Endothelial cell (in vitro differentiated cells): ENCODE measurements at regions not wholly inside any gene's neighbourhood (a gene's known extent, or its start where the extent isn't known, plus 50 kb on each side); places are given as distances from the start of the nearest gene placed in this dataset.

ENCODE experiments used
- DNase-seq: peaks from one replicate; pipeline ENCODE4 v3.0.0; 2021; ENCODE audit warnings: low spot score
- H3K27ac Mint-ChIP-seq: one replicate; pipeline ENCODE4 v1.8.0; 2021; ENCODE audit warnings: mixed read lengths, inconsistent platforms; ENCODE audit not compliant: unreplicated experiment
- H3K27me3 Mint-ChIP-seq: one replicate; pipeline ENCODE4 v1.8.0; 2021; ENCODE audit warnings: mild to moderate bottlenecking, moderate library complexity, mixed read lengths, inconsistent platforms; ENCODE audit not compliant: unreplicated experiment
- H3K36me3 Mint-ChIP-seq: one replicate; pipeline ENCODE4 v1.8.0; 2021; ENCODE audit warnings: mild to moderate bottlenecking, low read depth, mixed read lengths, inconsistent platforms; ENCODE audit not compliant: unreplicated experiment
- H3K4me1 Mint-ChIP-seq: one replicate; pipeline ENCODE4 v1.8.0; 2021; ENCODE audit warnings: mild to moderate bottlenecking, mixed read lengths, inconsistent platforms; ENCODE audit not compliant: unreplicated experiment
- H3K4me3 Mint-ChIP-seq: one replicate; pipeline ENCODE4 v1.8.0; 2021; ENCODE audit warnings: mild to moderate bottlenecking, mixed read lengths, inconsistent platforms; ENCODE audit not compliant: unreplicated experiment
- H3K9me3 Mint-ChIP-seq: one replicate; pipeline ENCODE4 v1.8.0; 2021; ENCODE audit warnings: mixed read lengths, inconsistent platforms; ENCODE audit not compliant: unreplicated experiment
- CTCF ChIP-seq: fragments of 200-600 bp; sonication (generic); IDR thresholded peaks from one replicate; pipeline ENCODE4 v1.5.0; 2021; ENCODE audit warnings: antibody characterized with exemption; ENCODE audit not compliant: unreplicated experiment

- Mint-ChIP-seq H3K27me3 (no peaks in the 10 kb centered on the region), H3K36me3 (no peaks in the 10 kb centered on the region), H3K9me3 (no peaks in the 10 kb centered on the region), H3K27ac (no peak overlapping the region), H3K4me3 (no peak overlapping the region), H3K4me1 (no peaks in the 10 kb centered on the region)
- DNase-seq: no peak
- no peak for TF ChIP-seq CTCF
Observed at GRCh38 chr2:221198309-221198708, 373.8 kb downstream of the EPHA4 start.

- Mint-ChIP-seq H3K27me3 (no peaks in the 10 kb centered on the region), H3K9me3 (no peaks in the 10 kb centered on the region), H3K4me3 (no peak overlapping the region), H3K36me3 (no peaks in the 10 kb centered on the region), H3K27ac (no peak overlapping the region), H3K4me1 (no peaks in the 10 kb centered on the region)
- DNase-seq: no peak
- no peak for TF ChIP-seq CTCF
Observed at GRCh38 chr2:221200184-221200839, 371.8 kb downstream of the EPHA4 start.

GRCh38 chr2:221202431-221202830, 369.7 kb downstream of the EPHA4 start:
- no peaks in the 10 kb centered on the region for H3K4me1 Mint-ChIP-seq
- H3K36me3 Mint-ChIP-seq: no peaks in the 10 kb centered on the region
- no peaks in the 10 kb centered on the region for H3K9me3 Mint-ChIP-seq
- DNase-seq: no peak
- no peak for TF ChIP-seq CTCF
- no peaks in the 10 kb centered on the region for H3K27me3 Mint-ChIP-seq
- no peak overlapping the region for H3K4me3 Mint-ChIP-seq
- no peak overlapping the region for H3K27ac Mint-ChIP-seq

DNA sequence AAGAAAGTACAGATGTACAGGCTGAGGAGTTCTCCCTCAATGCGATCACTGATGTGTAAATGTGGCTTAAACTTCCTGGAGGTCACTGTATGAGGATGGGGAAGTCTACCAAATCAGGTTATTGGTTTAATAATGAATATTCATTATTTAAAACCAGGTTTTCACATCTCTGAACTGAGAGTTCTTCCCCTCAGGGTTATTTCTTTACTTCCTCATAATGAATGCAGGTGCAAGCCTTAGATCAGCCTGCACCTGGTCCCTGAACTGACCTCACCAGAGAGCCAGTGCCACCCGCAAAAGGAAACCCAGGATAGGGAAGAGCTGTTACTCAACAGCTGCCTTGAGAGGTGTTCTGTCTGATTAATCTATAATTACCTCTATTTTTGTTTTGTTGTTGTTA, 369.0 kb downstream of the EPHA4 start:
- DNase-seq: no peak
- H3K27me3 Mint-ChIP-seq: no peaks in the 10 kb centered on the region
- no peaks in the 10 kb centered on the region for H3K4me1 Mint-ChIP-seq
- H3K9me3 Mint-ChIP-seq: no peaks in the 10 kb centered on the region
- no peak for TF ChIP-seq CTCF
- H3K27ac Mint-ChIP-seq: no peak overlapping the region
- H3K4me3 Mint-ChIP-seq: no peak overlapping the region
- no peaks in the 10 kb centered on the region for H3K36me3 Mint-ChIP-seq

DNA sequence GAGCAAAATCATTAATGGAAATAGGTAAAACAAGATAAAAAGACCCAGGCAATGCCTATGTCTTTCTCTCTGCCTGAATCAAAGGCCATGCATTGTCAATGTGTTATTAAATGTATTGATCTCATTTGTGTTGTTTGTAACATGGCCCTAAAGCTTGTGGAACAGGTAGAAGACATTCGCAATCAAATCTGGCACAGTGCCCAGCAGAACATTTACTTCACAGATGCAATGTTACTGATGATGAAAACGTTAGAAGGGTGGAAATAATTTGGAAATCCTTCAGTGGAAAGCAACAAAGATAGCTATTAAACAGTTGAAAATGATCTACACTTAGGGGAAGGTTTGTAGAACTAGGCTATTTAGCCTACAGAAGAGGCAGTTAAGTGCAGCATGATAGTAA, 368.2 kb downstream of the EPHA4 start:
- Mint-ChIP-seq H3K27me3 (no peaks in the 10 kb centered on the region), H3K4me3 (no peak overlapping the region), H3K36me3 (no peaks in the 10 kb centered on the region), H3K4me1 (no peaks in the 10 kb centered on the region), H3K27ac (no peak overlapping the region), H3K9me3 (no peaks in the 10 kb centered on the region)
- no peak for TF ChIP-seq CTCF
- DNase-seq: no peak
